Activated effector memory CD4-positive, alpha-beta T cell treated with Interleukin-2 at 50 U/mL for 16 hours (primary cell): ENCODE measurements at regions not wholly inside any gene's neighbourhood (a gene's known extent, or its start where the extent isn't known, plus 50 kb on each side); places are given as distances from the start of the nearest gene placed in this dataset.

Experiments used
- DNase-seq: peaks from one replicate; pipeline ENCODE4 v3.0.0-alpha.2; 2020

DNA sequence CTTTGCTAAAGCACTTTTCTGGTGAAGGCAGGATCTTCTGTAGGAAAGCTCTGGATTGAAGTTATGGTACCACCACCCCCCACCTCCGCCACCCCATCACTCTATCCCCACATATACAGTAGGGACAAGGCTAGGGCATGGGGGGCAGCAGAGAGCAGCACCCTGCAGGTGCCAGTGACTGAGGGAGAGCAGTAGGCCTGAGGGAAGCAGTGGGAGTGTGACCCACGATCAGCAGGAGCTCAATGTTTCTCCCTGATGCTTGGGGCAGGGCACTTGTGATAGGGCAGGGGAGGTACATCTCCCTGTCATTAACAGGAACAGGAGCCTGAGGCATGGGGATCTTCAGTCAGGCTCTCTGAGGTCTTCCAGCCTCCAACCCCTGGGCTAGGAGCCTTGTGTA is 121.6 kb downstream of the ZFP36L2 start:
- DNase-seq = no peak

DNA sequence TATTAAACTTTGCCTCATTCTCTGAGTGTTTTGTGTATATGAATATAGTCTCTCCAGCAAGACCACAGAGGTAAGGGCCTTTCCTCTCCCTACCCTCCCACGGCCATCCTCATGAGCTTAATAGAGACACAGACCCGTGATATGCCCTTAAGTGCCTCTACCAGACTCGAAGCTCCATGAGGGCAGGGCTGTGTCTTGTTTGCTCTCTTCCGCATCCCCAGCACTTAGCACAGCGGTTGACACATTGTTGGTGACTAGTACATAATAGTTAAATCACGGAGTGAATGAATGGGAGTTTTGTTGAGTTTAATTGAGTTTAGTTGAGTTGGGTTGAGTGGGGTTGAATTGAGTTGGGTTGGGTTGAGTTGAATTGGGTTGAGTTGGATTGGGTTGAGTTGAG is 122.3 kb downstream of the ZFP36L2 start:
- no peak for DNase-seq

- DNase-seq = no peak
Observed at GRCh38 chr2:43103093-43103404, 123.4 kb downstream of the ZFP36L2 start.

DNA sequence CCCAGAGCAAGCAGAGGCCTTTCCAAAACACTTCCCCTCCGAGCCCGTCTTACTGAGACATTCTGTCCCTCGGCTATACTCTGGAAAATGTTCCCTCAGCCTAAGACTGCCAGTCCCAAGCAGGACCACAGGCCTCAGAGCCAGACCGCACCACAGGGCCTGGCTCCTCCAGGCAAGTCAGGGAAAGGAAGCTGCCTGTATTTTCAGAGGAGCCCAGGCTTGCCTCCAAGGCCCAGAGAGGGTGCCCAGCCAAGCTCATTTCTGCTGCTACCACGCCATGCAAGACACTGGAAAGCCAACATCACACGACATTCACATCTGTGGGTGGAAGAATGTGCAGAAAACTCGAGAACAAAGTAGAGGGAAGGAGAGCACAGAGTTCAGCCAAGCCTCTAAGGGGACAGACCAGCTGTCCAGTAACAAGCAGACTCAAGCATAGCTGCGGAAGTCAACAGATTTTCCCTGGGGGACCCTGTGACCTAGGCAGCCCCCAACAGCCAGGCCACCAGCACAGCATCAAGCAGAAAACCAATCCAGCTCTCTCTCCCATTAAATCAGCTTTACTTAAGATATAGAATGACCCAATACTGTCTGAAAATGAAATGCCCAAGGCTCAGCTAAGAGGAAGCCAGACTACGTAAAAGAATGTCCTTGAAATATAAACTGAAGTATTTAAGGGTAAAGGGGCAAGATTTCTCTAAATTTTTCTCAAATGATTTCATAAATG is 123.9 kb downstream of the ZFP36L2 start:
- no peak for DNase-seq

DNA sequence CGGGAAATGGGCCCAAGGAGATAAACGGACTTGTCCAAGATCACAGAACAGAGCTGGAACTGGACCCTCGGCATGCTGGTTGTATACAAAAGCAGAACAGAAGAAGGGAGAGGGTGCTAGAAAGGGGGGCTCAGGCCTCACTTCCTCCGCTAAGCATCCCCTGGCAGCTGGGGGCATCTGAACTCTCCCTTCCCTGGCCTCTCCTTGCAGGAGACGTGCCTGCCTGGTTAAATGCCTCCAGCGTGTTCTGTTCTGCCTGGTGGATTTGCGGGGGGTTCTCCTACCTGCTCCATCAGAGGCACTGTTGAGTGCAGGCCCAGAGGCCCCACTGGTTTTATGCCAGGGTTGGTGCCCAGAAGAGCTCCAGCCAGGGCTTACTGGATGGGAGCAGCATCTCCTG is 124.7 kb downstream of the ZFP36L2 start:
- no peak for DNase-seq

GRCh38 chr2:43100883-43101662 is 125.3 kb downstream of the ZFP36L2 start:
- DNase-seq = no peak

DNA sequence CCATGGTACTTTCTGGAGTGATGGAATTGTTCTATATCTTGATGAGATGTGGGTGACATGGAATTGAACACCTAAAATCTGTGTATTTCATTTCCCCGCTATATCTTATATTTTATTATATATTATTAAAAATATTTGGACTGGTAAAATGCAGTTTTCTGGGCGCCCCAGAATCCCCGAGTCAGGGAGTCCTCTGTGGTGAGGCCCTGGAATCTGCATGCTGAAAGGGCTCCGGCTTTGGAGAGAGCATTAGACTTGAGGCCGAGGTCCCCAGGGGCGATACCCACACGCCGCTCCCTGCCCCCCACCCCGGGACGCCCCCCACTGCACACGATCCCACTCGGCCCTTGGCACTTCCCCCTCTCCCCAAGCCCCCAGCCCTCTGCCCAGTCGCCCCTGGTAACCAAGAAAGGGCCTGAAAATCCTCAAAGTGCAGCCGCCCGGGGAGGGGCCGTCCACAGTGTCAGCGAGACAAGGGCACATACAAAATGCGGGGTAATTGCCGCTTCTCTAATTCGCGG is 126.0 kb downstream of the ZFP36L2 start:
- DNase-seq = no peak

- DNase-seq = no peak
Observed at GRCh38 chr2:43099797-43100196, 126.6 kb downstream of the ZFP36L2 start.

DNA sequence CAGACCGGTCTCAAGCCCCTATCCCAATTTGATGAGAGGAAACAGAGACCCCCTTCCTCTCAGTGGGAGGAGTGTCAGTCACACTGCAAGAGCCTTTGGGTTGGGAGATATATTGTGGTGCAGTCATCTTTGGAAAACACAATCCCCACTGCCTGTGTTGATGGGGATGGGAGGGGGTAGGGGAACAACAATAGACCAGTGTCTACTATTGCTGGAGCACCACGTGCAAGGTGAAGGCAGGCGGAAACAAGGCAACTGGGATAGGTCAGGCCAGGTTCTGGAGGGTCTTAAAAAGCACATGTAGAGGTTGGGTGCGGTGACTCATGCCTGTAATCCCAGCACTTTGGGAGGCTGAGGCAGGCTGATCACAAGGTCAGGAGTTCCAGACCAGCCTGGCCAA is 127.9 kb downstream of the ZFP36L2 start:
- DNase-seq = no peak

DNA sequence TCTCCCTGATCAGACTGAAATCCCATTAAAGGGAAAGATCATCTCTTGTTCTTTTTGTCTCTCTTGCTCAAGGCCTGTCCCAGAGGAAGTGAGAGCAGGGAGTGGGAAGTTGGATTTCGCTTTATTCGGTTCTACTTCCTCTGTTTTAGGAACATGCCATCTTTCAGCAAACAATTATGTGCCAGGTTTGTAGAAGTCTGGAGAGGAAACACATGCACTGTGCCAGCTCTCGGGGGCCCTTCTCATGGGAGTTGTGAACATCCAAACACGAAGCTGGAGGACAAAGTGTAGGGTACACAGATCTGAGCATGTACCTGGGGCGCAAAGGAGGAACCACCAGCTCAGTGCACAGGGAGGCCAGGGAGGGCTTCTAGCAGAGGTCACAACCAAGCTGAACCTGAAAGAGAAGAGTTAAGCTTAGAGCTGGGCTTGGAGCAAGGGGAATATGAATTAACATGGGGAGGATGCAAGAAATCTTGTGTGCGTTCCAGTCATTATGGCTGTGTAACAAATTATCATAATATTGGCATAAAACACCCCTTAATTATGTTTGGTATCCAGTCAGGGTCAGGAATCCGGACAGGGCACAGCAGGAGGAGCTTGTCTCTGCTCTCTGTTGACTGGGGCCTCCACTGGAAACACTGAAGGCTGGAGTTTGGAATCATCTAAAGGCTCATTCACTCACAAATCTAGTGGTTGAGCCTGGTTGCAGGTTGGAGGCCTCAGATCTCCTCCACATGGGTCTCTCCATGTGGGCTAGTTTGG is 128.6 kb downstream of the ZFP36L2 start:
- DNase-seq = no peak

GRCh38 chr2:43095533-43096295 is 130.7 kb downstream of the ZFP36L2 start:
- DNase-seq = no peak

DNA sequence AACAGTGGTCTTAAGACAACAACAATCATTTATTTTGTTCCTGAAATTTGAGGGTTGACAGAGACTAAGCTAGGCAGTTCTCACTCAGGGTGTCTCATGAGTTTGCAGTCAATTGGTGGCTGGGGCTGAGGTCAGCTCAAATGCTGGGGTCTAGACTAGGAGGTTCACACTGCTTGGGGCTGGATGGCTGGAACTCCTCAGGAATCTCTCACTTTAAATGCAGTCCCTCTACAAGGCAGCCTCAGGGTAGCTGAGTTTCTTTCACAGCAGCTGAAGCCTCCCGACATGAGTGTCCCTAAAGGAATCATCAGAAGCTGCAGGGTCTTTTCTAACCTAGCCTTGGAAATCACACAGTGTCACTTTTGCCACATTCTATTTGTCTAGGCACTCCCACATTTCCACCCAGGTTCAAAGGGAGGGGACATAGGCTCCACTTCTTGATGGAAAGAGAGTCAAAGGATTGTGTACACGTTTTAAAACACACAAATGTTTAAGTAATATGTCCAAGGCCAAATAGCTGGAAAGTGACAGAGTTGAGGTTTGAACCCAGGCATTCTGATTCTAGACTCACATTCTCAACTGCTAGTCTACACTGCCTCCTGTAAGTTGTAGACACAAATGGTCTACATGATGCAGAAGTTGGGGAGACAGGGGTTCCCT is 133.8 kb downstream of the ZFP36L2 start:
- DNase-seq = no peak

GRCh38 chr2:43090317-43090716 is 136.1 kb downstream of the ZFP36L2 start:
- no peak for DNase-seq

- no peak for DNase-seq
Observed at GRCh38 chr2:43088143-43089073, 138.0 kb downstream of the ZFP36L2 start.

- no peak for DNase-seq
Observed at GRCh38 chr2:43087413-43087812, 139.0 kb downstream of the ZFP36L2 start.

GRCh38 chr2:43086451-43087221 is 139.8 kb downstream of the ZFP36L2 start:
- DNase-seq = no peak

DNA sequence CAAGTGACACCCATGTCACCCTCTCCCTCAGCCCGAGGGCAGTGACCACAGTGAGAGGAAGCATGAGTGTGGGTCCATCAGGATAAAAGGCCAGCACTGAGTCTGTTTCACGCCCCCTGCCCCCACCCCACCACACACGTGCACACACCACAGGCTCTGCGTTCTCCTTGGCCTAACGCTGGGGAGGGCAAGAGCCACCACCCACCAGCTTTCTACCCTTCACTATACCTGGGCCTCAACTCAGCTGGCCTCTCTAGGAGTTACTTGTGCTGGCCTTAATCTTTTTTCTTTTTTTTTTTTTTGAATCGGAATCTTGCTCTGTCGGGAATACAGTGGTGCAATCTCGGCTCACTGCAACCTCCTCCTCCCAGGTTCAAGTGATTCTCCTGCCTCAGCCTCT is 140.5 kb downstream of the ZFP36L2 start:
- no peak for DNase-seq

DNA sequence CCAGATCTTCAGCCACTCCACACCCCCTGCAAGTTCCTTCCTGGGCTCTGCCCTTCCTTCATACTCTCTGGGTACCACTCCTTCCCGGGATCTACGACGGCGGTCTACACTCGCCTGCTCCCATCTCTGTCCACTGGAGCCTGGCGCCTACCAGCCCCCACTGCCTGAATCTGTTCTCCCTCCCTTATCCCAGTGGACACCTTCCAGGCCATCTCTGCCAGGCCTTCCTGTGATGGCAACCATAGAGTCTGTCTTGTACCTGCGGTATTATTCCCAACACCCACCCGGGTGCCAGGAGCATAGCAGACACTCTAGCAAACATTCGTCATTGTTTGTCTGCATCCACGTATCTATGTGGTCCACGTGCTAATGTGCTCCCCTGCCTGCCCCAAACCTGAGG is 140.9 kb downstream of the ZFP36L2 start:
- no peak for DNase-seq

GRCh38 chr2:43084699-43085091 is 141.7 kb downstream of the ZFP36L2 start:
- DNase-seq = no peak
